Keratinocyte (primary cell): ENCODE measurements at regions not wholly inside any gene's neighbourhood (a gene's known extent, or its start where the extent isn't known, plus 50 kb on each side); places are given as distances from the start of the nearest gene placed in this dataset.

Source experiments
- DNase-seq: peaks from one replicate; pipeline ENCODE4 v3.0.0-alpha.2; 2011; ENCODE audit warnings: low read depth, missing footprints, low spot score
- FAIRE-seq: peaks from 2 replicates; lab custom pipeline; 2011; peaks lifted over from hg19 to GRCh38; lab: Jason Lieb, UNC
- H2AFZ ChIP-seq: 2 replicates; pipeline ENCODE4 v1.6.0; 2012; ENCODE audit warnings: low read length, control low read depth, inconsistent platforms; ENCODE audit not compliant: control insufficient read depth
- H3K27ac ChIP-seq: 2 replicates; pipeline ENCODE4 v1.5.1; 2011; ENCODE audit warnings: low read length; ENCODE audit not compliant: control insufficient read depth, insufficient read depth
- H3K27me3 ChIP-seq: 3 replicates; pipeline ENCODE4 v1.6.0; 2011; ENCODE audit warnings: low read length; ENCODE audit not compliant: control insufficient read depth, insufficient read depth; ENCODE audit errors: extremely low read depth
- H3K36me3 ChIP-seq, 2 experiments: 2 replicates in 1 of 2; 3 replicates in 1 of 2; pipeline ENCODE4 v1.5.1; 2011; ENCODE audit warnings: low read length in 2 of 2, mild to moderate bottlenecking in 1 of 2; ENCODE audit not compliant: control insufficient read depth in 2 of 2, insufficient read depth in 2 of 2; ENCODE audit errors: extremely low read depth in 1 of 2
- H3K4me1 ChIP-seq: 3 replicates; pipeline ENCODE4 v1.5.1; 2011; ENCODE audit warnings: low read length; ENCODE audit not compliant: control insufficient read depth, insufficient read depth; ENCODE audit errors: extremely low read depth
- H3K4me2 ChIP-seq: 3 replicates; pipeline ENCODE4 v1.6.0; 2011; ENCODE audit warnings: low read depth, low read length; ENCODE audit not compliant: control insufficient read depth, insufficient read depth; ENCODE audit errors: extremely low read depth
- H3K4me3 ChIP-seq, 3 experiments: fragments of 200-600 bp in 1 of 3; sonication (generic) in 1 of 3; 2 replicates in 2 of 3; 3 replicates in 1 of 3; pipeline ENCODE4 v1.5.1; 2011 to 2016; ENCODE audit warnings: low read length in 3 of 3, mild to moderate bottlenecking in 3 of 3, control low read depth in 2 of 3, inconsistent platforms in 1 of 3, low read depth in 1 of 3, mixed read lengths in 1 of 3, mixed run types in 1 of 3, moderate library complexity in 1 of 3; ENCODE audit not compliant: control insufficient read depth in 2 of 3, insufficient read depth in 2 of 3; ENCODE audit errors: extremely low read depth in 1 of 3
- H3K79me2 ChIP-seq: 2 replicates; pipeline ENCODE4 v1.6.0; 2012; ENCODE audit warnings: low read length; ENCODE audit not compliant: control insufficient read depth, insufficient read depth
- H3K9ac ChIP-seq: 3 replicates; pipeline ENCODE4 v1.6.0; 2011; ENCODE audit warnings: low read length; ENCODE audit not compliant: control insufficient read depth, insufficient read depth; ENCODE audit errors: extremely low read depth
- H3K9me1 ChIP-seq: 3 replicates; pipeline ENCODE4 v1.6.0; 2011; ENCODE audit warnings: low read length; ENCODE audit not compliant: control insufficient read depth, insufficient read depth; ENCODE audit errors: extremely low read depth
- H3K9me3 ChIP-seq: 2 replicates; pipeline ENCODE4 v1.5.1; 2012; ENCODE audit warnings: low read depth, low read length; ENCODE audit not compliant: control insufficient read depth
- H4K20me1 ChIP-seq: 3 replicates; pipeline ENCODE4 v1.6.0; 2011; ENCODE audit warnings: low read length; ENCODE audit not compliant: control insufficient read depth, insufficient read depth; ENCODE audit errors: extremely low read depth
- CTCF ChIP-seq, 3 experiments: IDR thresholded peaks in 1 of 3; conservative IDR thresholded peaks in 1 of 3; optimal IDR thresholded peaks in 1 of 3; 2 replicates in 2 of 3; 3 replicates in 1 of 3; pipeline versions ENCODE3 to v1.5.1; 2011; ENCODE audit warnings: low read length in 3 of 3, mild to moderate bottlenecking in 3 of 3, moderate library complexity in 2 of 3, control low read depth in 1 of 3, inconsistent platforms in 1 of 3; ENCODE audit not compliant: insufficient read depth in 2 of 3; ENCODE audit errors: extremely low read depth in 1 of 3
- EZH2 ChIP-seq: IDR thresholded peaks from one replicate; pipeline ENCODE4 v1.6.1; 2012; ENCODE audit warnings: inconsistent platforms, mild to moderate bottlenecking, low read length, moderate library complexity
- dilution Hi-C: fragments of 300-500 bp; cut with MboI; formaldehyde crosslinking; loops from one replicate; pipeline ENCODE4 v1.7.0; 2020; ENCODE audit warnings: low sequenced_read_pairs; ENCODE audit not compliant: extremely low pct_ligation_motif_present

GRCh38 chrX:40248822-40249221 is 151.1 kb upstream of the BCOR start:
- no peak overlapping the region for H3K4me2 ChIP-seq
- dilution Hi-C loops: no loop called here
- no peaks in the 10 kb centered on the region for H3K79me2 ChIP-seq
- no peaks in the 10 kb centered on the region for H3K9me1 ChIP-seq
- no peak overlapping the region for H2AFZ ChIP-seq
- no peaks in the 10 kb centered on the region for H3K27me3 ChIP-seq
- no peak overlapping the region for H3K4me3 ChIP-seq
- H3K27ac ChIP-seq: no peak overlapping the region
- H3K9me3 ChIP-seq: no peaks in the 10 kb centered on the region
- H3K36me3 ChIP-seq: no peaks in the 10 kb centered on the region
- TF ChIP-seq EZH2 (no peak), CTCF (optimal IDR thresholded peaks at IDR 0.05 in 1 of 3, IDR thresholded peaks at IDR 0.05 in 1 of 3, conservative IDR thresholded peaks at IDR 0.05 in 1 of 3; ENCODE audit: extremely low read depth in 1 of 3, insufficient read depth in 2 of 3, low read length in 3 of 3) (no peak)
- H4K20me1 ChIP-seq: no peaks in the 10 kb centered on the region
- FAIRE-seq (no peak), DNase-seq (no peak)
- H3K4me1 ChIP-seq: no peaks in the 10 kb centered on the region
- H3K9ac ChIP-seq: no peak overlapping the region

- dilution Hi-C loops: no loop called here
- H4K20me1 ChIP-seq: no peaks in the 10 kb centered on the region
- H2AFZ ChIP-seq: no peak overlapping the region
- FAIRE-seq (no peak), DNase-seq (no peak)
- no peak overlapping the region for H3K27ac ChIP-seq
- no peak for TF ChIP-seq CTCF (optimal IDR thresholded peaks at IDR 0.05 in 1 of 3, IDR thresholded peaks at IDR 0.05 in 1 of 3, conservative IDR thresholded peaks at IDR 0.05 in 1 of 3; ENCODE audit: extremely low read depth in 1 of 3, insufficient read depth in 2 of 3, low read length in 3 of 3)
- TF ChIP-seq EZH2: no peak
- no peak overlapping the region for H3K4me2 ChIP-seq
- H3K9me3 ChIP-seq: no peaks in the 10 kb centered on the region
- no peak overlapping the region for H3K4me3 ChIP-seq
- no peaks in the 10 kb centered on the region for H3K4me1 ChIP-seq
- H3K27me3 ChIP-seq: no peaks in the 10 kb centered on the region
- no peaks in the 10 kb centered on the region for H3K79me2 ChIP-seq
- H3K36me3 ChIP-seq: no peaks in the 10 kb centered on the region
- no peaks in the 10 kb centered on the region for H3K9me1 ChIP-seq
- H3K9ac ChIP-seq: no peak overlapping the region
Measured at GRCh38 chrX:40247848-40248622, 150.3 kb upstream of the BCOR start.
